ENCODE measurements at regions not wholly inside any gene's neighbourhood (a gene's known extent, or its start where the extent isn't known, plus 50 kb on each side); places are given as distances from the start of the nearest gene placed in this dataset.

GRCh38 chr11:42114927-42115326 lies 655.5 kb upstream of the LRRC4C start:
- DNase-seq, result no peak
- Histone ChIP-seq H3K9me3 (replicated peaks) (no peaks in the 10 kb centered on the region), H3K27ac (no peak overlapping the region), H3K36me3 (no peaks in the 10 kb centered on the region), H3K4me1 (no peaks in the 10 kb centered on the region), H3K4me3 (no peak overlapping the region), H3K27me3 (no peaks in the 10 kb centered on the region; the same call in 1 of the 2 replicates)

- H3K27ac ChIP-seq, result no peak overlapping the region
- no peaks in the 10 kb centered on the region for H3K4me1 ChIP-seq
- no peak for DNase-seq
- H3K9me3 ChIP-seq (replicated peaks), result no peaks in the 10 kb centered on the region
- no peaks in the 10 kb centered on the region for H3K36me3 ChIP-seq
- H3K4me3 ChIP-seq, result no peak overlapping the region
- H3K27me3 ChIP-seq, result no peaks in the 10 kb centered on the region
Measured at GRCh38 chr11:42138454-42138853, 679.0 kb upstream of the LRRC4C start.

- Histone ChIP-seq H3K36me3 (no peaks in the 10 kb centered on the region), H3K4me3 (no peak overlapping the region), H3K27me3 (no peaks in the 10 kb centered on the region), H3K4me1 (no peaks in the 10 kb centered on the region), H3K9me3 (replicated peaks) (no peaks in the 10 kb centered on the region), H3K27ac (no peak overlapping the region)
- no peak for DNase-seq
Measured at GRCh38 chr11:42145311-42145710, 685.9 kb upstream of the LRRC4C start.

GRCh38 chr11:42161886-42162285 lies 702.4 kb upstream of the LRRC4C start:
- Histone ChIP-seq H3K9me3 (replicated peaks) (no peaks in the 10 kb centered on the region), H3K4me1 (no peaks in the 10 kb centered on the region), H3K27ac (no peak overlapping the region), H3K27me3 (0 out of 2 replicates have a peak, but pooled peaks cover 5% of the 10 kb centered on the region), H3K4me3 (no peak overlapping the region), H3K36me3 (no peaks in the 10 kb centered on the region)
- DNase-seq, result no peak

GRCh38 chr11:42169191-42169590 lies 709.7 kb upstream of the LRRC4C start:
- no peaks in the 10 kb centered on the region for H3K9me3 ChIP-seq (replicated peaks)
- H3K4me3 ChIP-seq, result no peak overlapping the region
- no peaks in the 10 kb centered on the region for H3K4me1 ChIP-seq
- H3K27me3 ChIP-seq, result 0 out of 2 replicates have a peak, but pooled peaks cover 5% of the 10 kb centered on the region
- DNase-seq, result no peak
- H3K36me3 ChIP-seq, result no peaks in the 10 kb centered on the region
- H3K27ac ChIP-seq, result no peak overlapping the region

GRCh38 chr11:42170601-42171000 lies 711.1 kb upstream of the LRRC4C start:
- H3K9me3 ChIP-seq (replicated peaks), result no peaks in the 10 kb centered on the region
- no peak overlapping the region for H3K4me3 ChIP-seq
- H3K4me1 ChIP-seq, result no peaks in the 10 kb centered on the region
- DNase-seq, result no peak
- no peaks in the 10 kb centered on the region for H3K36me3 ChIP-seq
- no peaks in the 10 kb centered on the region for H3K27me3 ChIP-seq
- H3K27ac ChIP-seq, result no peak overlapping the region

- Histone ChIP-seq H3K4me3 (no peak overlapping the region), H3K27ac (no peak overlapping the region), H3K9me3 (replicated peaks) (no peaks in the 10 kb centered on the region), H3K36me3 (no peaks in the 10 kb centered on the region), H3K27me3 (no peaks in the 10 kb centered on the region), H3K4me1 (no peaks in the 10 kb centered on the region)
- no peak for DNase-seq
Measured at GRCh38 chr11:42171046-42171445, 711.6 kb upstream of the LRRC4C start.

GRCh38 chr11:42172441-42172840 lies 713.0 kb upstream of the LRRC4C start:
- no peak for DNase-seq
- Histone ChIP-seq H3K36me3 (no peaks in the 10 kb centered on the region), H3K27ac (no peak overlapping the region), H3K9me3 (replicated peaks) (no peaks in the 10 kb centered on the region), H3K27me3 (no peaks in the 10 kb centered on the region), H3K4me1 (no peaks in the 10 kb centered on the region), H3K4me3 (no peak overlapping the region)

GRCh38 chr11:42175203-42175602 lies 715.8 kb upstream of the LRRC4C start:
- Histone ChIP-seq H3K36me3 (no peaks in the 10 kb centered on the region), H3K27me3 (no peaks in the 10 kb centered on the region), H3K9me3 (replicated peaks) (no peaks in the 10 kb centered on the region), H3K4me3 (no peak overlapping the region), H3K27ac (no peak overlapping the region), H3K4me1 (no peaks in the 10 kb centered on the region)
- no peak for DNase-seq

- H3K4me1 ChIP-seq, result no peaks in the 10 kb centered on the region
- no peaks in the 10 kb centered on the region for H3K36me3 ChIP-seq
- H3K27ac ChIP-seq, result no peak overlapping the region
- H3K4me3 ChIP-seq, result no peak overlapping the region
- DNase-seq, result no peak
- H3K9me3 ChIP-seq (replicated peaks), result no peaks in the 10 kb centered on the region
- H3K27me3 ChIP-seq, result no peaks in the 10 kb centered on the region
Measured at GRCh38 chr11:42179216-42179615, 719.8 kb upstream of the LRRC4C start.

- H3K27me3 ChIP-seq, result no peaks in the 10 kb centered on the region
- no peaks in the 10 kb centered on the region for H3K9me3 ChIP-seq (replicated peaks)
- DNase-seq, result no peak
- H3K27ac ChIP-seq, result no peak overlapping the region
- H3K36me3 ChIP-seq, result no peaks in the 10 kb centered on the region
- no peaks in the 10 kb centered on the region for H3K4me1 ChIP-seq
- no peak overlapping the region for H3K4me3 ChIP-seq
Measured at GRCh38 chr11:42195289-42196013, 736.0 kb upstream of the LRRC4C start.

GRCh38 chr11:42200311-42200710 lies 740.9 kb upstream of the LRRC4C start:
- no peak for DNase-seq

GRCh38 chr11:42201603-42202148 lies 742.2 kb upstream of the LRRC4C start:
- no peak overlapping the region for H3K4me3 ChIP-seq
- no peaks in the 10 kb centered on the region for H3K4me1 ChIP-seq
- H3K27me3 ChIP-seq, result no peaks in the 10 kb centered on the region
- H3K36me3 ChIP-seq, result no peaks in the 10 kb centered on the region
- DNase-seq, result no peak
- no peak overlapping the region for H3K27ac ChIP-seq
- H3K9me3 ChIP-seq (replicated peaks), result no peaks in the 10 kb centered on the region

More at GRCh38 chr11:42200311-42200710, 740.9 kb upstream of the LRRC4C start:
- H3K4me3 ChIP-seq, result no peak overlapping the region
- no peaks in the 10 kb centered on the region for H3K9me3 ChIP-seq (replicated peaks)
- no peaks in the 10 kb centered on the region for H3K4me1 ChIP-seq
- H3K27ac ChIP-seq, result no peak overlapping the region
- H3K27me3 ChIP-seq, result no peaks in the 10 kb centered on the region
- H3K36me3 ChIP-seq, result no peaks in the 10 kb centered on the region

- DNase-seq, result no peak
- H3K9me3 ChIP-seq (replicated peaks), result no peaks in the 10 kb centered on the region
- no peaks in the 10 kb centered on the region for H3K36me3 ChIP-seq
- H3K27ac ChIP-seq, result no peak overlapping the region
- no peaks in the 10 kb centered on the region for H3K27me3 ChIP-seq
- no peaks in the 10 kb centered on the region for H3K4me1 ChIP-seq
- no peak overlapping the region for H3K4me3 ChIP-seq
Measured at GRCh38 chr11:42205518-42205917, 746.1 kb upstream of the LRRC4C start.

- H3K27me3 ChIP-seq, result peaks cover 3% of the 10 kb centered on the region; the same call in 1 of the 2 replicates
- no peak overlapping the region for H3K4me3 ChIP-seq
- H3K36me3 ChIP-seq, result no peaks in the 10 kb centered on the region
- H3K4me1 ChIP-seq, result no peaks in the 10 kb centered on the region
- no peaks in the 10 kb centered on the region for H3K9me3 ChIP-seq (replicated peaks)
- no peak for DNase-seq
- no peak overlapping the region for H3K27ac ChIP-seq
Measured at GRCh38 chr11:42225664-42226063, 766.2 kb upstream of the LRRC4C start.

GRCh38 chr11:42232673-42233072 lies 773.2 kb upstream of the LRRC4C start:
- Histone ChIP-seq H3K27me3 (0 out of 2 replicates have a peak, but pooled peaks cover 4% of the 10 kb centered on the region), H3K27ac (no peak overlapping the region), H3K36me3 (no peaks in the 10 kb centered on the region), H3K4me1 (no peaks in the 10 kb centered on the region), H3K4me3 (no peak overlapping the region), H3K9me3 (replicated peaks) (no peaks in the 10 kb centered on the region)
- no peak for DNase-seq
